Mesendoderm (in vitro differentiated cells): ENCODE measurements at regions not wholly inside any gene's neighbourhood (a gene's known extent, or its start where the extent isn't known, plus 50 kb on each side); places are given as distances from the start of the nearest gene placed in this dataset.

Source experiments
- DNase-seq: peaks from one replicate; pipeline ENCODE4 v3.0.0; 2013
- H2AK5ac ChIP-seq: 2 replicates; pipeline ENCODE4 v1.6.1; 2013; ENCODE audit warnings: low read length, inconsistent platforms
- H2BK120ac ChIP-seq: 2 replicates; pipeline ENCODE4 v1.6.1; 2013; ENCODE audit warnings: low read depth, mild to moderate bottlenecking, low read length, moderate library complexity, mixed read lengths
- H2BK15ac ChIP-seq: replicated peaks from 2 replicates; pipeline ENCODE4 v1.6.1; 2013; ENCODE audit warnings: low read depth, mild to moderate bottlenecking, moderate library complexity
- H2BK5ac ChIP-seq: 2 replicates; pipeline ENCODE4 v1.6.1; 2013; ENCODE audit warnings: low read length, inconsistent platforms
- H3K18ac ChIP-seq: 2 replicates; pipeline ENCODE4 v1.6.1; 2013; ENCODE audit warnings: mild to moderate bottlenecking, low read length, mixed read lengths
- H3K23ac ChIP-seq: one replicate; pipeline ENCODE4 v1.6.1; 2013; ENCODE audit warnings: low read length
- H3K27ac ChIP-seq: 2 replicates; pipeline ENCODE4 v1.5.1; 2013; ENCODE audit warnings: low read depth, mild to moderate bottlenecking, inconsistent platforms, low read length, moderate library complexity
- H3K27me3 ChIP-seq: 2 replicates; pipeline ENCODE4 v1.6.1; 2013; ENCODE audit warnings: low read length, control low read depth, mild to moderate bottlenecking, inconsistent platforms; ENCODE audit not compliant: insufficient read depth, poor library complexity
- H3K36me3 ChIP-seq: 2 replicates; pipeline ENCODE4 v1.6.1; 2013; ENCODE audit warnings: low read length, inconsistent platforms; ENCODE audit not compliant: control insufficient read depth, insufficient read depth
- H3K4ac ChIP-seq: one replicate; pipeline ENCODE4 v1.6.1; 2013; ENCODE audit warnings: low read depth, mild to moderate bottlenecking, low read length, moderate library complexity
- H3K4me1 ChIP-seq: 2 replicates; pipeline ENCODE4 v1.6.1; 2013; ENCODE audit warnings: low read depth, low read length, inconsistent platforms; ENCODE audit not compliant: control insufficient read depth
- H3K4me2 ChIP-seq: 2 replicates; pipeline ENCODE4 v1.6.1; 2013; ENCODE audit warnings: low read length
- H3K4me3 ChIP-seq: 2 replicates; pipeline ENCODE4 v1.5.1; 2013; ENCODE audit warnings: mild to moderate bottlenecking, low read length
- H3K56ac ChIP-seq: one replicate; pipeline ENCODE4 v1.6.1; 2013; ENCODE audit warnings: low read length
- H3K79me1 ChIP-seq: 2 replicates; pipeline ENCODE4 v1.6.1; 2013; ENCODE audit warnings: low read length, inconsistent platforms
- H3K79me2 ChIP-seq: 2 replicates; pipeline ENCODE4 v1.6.1; 2013; ENCODE audit warnings: mild to moderate bottlenecking, low read length; ENCODE audit not compliant: control insufficient read depth, insufficient read depth
- H3K9ac ChIP-seq: 2 replicates; pipeline ENCODE4 v1.6.1; 2013; ENCODE audit warnings: low read length, inconsistent platforms
- H4K5ac ChIP-seq: one replicate; pipeline ENCODE4 v1.6.1; 2013; ENCODE audit warnings: low read length
- H4K8ac ChIP-seq: one replicate; pipeline ENCODE4 v1.6.1; 2013; ENCODE audit warnings: low read depth, mild to moderate bottlenecking, control low read depth, low read length, moderate library complexity
- WGBS: extraction: QIAGEN DNeasy Blood & Tissue Kit; methylation state at CpG from one replicate; pipeline ENCODE4 v1.1.7; 2013; ENCODE audit warnings: low lambda C conversion rate, missing lambda C conversion rate; ENCODE audit not compliant: insufficient coverage; ENCODE audit errors: extremely low coverage; 5-methylcytosine and 5-hydroxymethylcytosine counted together

DNA sequence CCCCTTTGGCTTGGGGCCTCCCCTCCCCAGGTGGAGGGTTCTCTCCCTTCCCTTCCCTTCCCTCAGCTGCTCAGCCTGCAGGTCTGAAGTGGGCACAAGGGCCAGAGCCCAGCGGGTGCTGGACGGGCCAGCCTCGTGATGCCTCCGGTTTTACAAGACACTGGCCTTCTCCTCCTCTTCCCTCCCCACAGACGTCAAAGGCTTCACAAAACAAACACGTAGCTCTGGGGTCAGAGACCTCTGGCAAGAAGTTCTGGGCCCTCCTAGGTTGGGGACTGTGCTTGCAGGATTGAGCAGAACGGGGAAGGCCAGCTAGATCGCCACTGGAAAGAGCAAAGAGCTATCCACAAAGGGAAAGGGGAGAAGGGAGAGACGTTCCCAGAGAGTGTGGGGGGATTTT lies 81.4 kb upstream of the TPM1 start:
- Histone ChIP-seq H3K56ac (no peak overlapping the region), H2BK120ac (no peak overlapping the region), H3K4me2 (no peak overlapping the region), H3K79me2 (no peaks in the 10 kb centered on the region), H3K4me1 (no peaks in the 10 kb centered on the region), H3K18ac (no peak overlapping the region), H3K4ac (no peak overlapping the region), H3K27me3 (no peaks in the 10 kb centered on the region), H3K27ac (no peak overlapping the region), H3K4me3 (no peak overlapping the region), H2AK5ac (no peak overlapping the region), H4K5ac (no peak overlapping the region), H2BK15ac (no peak overlapping the region), H3K23ac (no peak overlapping the region), H3K9ac (no peak overlapping the region), H2BK5ac (no peak overlapping the region), H3K36me3 (no peaks in the 10 kb centered on the region), H4K8ac (no peak overlapping the region), H3K79me1 (no peaks in the 10 kb centered on the region)
- DNase-seq: no peak
- no CpG with 5 or more reads among the region's 9 CpGs for WGBS

DNA sequence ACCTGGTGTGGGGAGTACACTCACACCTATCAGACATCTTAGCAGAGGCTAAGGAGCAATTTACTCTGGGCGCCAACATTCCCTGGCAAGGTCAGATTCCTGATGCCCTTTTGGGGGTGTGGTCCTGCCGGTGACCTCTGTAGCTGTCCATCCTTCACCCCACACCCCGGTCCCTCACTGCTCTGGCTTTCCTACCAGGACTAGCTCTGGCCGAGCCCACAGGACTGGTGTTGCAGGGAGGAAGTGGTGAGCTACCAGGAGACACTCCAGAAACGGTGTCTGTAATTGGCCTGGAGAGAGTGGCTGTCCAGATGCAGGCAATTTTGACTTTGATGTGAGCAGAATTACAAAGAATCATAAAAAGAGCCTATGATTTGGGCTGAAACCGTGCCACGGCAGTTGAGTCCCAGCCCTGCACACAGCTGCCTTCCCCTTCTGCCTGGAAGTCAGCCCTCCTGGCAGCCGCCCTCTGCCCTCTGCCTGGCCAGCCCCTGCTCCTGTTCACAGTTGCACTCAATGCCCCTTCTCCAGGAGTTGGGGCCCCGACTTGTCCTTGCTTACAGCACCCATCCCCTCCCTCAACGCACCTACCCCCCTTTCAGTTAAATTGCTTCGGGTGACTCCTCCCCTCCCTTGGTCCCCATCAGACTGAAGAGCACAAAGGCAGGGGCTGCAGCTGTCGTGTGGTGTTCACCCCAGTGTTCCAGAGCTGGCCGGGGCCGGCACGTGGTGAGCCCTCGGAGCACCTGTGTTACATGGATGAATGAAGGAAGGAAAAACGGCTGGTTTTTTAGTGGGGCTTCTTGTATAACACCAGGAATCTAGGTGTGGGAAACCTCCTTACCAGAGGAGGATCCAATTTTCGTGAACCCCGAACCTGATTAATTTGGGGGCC lies 80.2 kb upstream of the TPM1 start:
- Histone ChIP-seq H3K4me1 (no peaks in the 10 kb centered on the region), H3K79me2 (no peaks in the 10 kb centered on the region), H4K8ac (no peak overlapping the region), H2AK5ac (no peak overlapping the region), H3K27me3 (no peaks in the 10 kb centered on the region), H4K5ac (no peak overlapping the region), H2BK15ac (no peak overlapping the region), H3K79me1 (no peaks in the 10 kb centered on the region), H3K9ac (no peak overlapping the region), H2BK120ac (no peak overlapping the region), H3K4me2 (no peak overlapping the region), H3K23ac (no peak overlapping the region), H3K18ac (no peak overlapping the region), H2BK5ac (no peak overlapping the region), H3K4ac (no peak overlapping the region), H3K27ac (no peak overlapping the region), H3K4me3 (no peak overlapping the region), H3K36me3 (no peaks in the 10 kb centered on the region), H3K56ac (no peak overlapping the region)
- no peak for DNase-seq
- no CpG with 5 or more reads among the region's 19 CpGs for WGBS

DNA sequence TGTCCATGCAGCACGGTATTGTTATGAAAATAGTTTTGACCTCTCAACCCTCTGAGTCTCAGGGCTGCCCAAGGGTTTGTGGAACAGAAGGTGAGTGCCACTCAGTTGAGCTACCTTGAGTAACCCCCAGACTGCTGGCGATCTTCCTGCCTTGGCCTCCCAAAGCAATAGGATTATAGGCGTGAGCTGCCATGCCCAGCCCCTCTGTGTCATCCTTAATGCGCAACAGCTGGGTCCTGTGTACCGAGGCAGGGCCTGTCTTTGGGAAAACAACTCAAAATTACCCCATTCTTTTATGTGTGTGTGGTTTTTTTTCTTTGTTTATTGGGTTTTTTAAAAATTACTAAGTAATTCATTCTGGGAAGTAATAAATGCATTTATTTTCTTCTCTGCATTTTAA lies 78.3 kb upstream of the TPM1 start:
- H3K56ac ChIP-seq: no peak overlapping the region
- no peak overlapping the region for H3K27ac ChIP-seq
- H3K9ac ChIP-seq: no peak overlapping the region
- no peak overlapping the region for H3K4me3 ChIP-seq
- no peak overlapping the region for H2AK5ac ChIP-seq
- no peak overlapping the region for H2BK120ac ChIP-seq
- no peak overlapping the region for H3K23ac ChIP-seq
- H3K36me3 ChIP-seq: no peaks in the 10 kb centered on the region
- no peaks in the 10 kb centered on the region for H3K79me2 ChIP-seq
- H3K4ac ChIP-seq: no peak overlapping the region
- no peaks in the 10 kb centered on the region for H3K4me1 ChIP-seq
- H3K18ac ChIP-seq: no peak overlapping the region
- no peak for DNase-seq
- H4K5ac ChIP-seq: no peak overlapping the region
- H3K27me3 ChIP-seq: no peaks in the 10 kb centered on the region
- H3K4me2 ChIP-seq: no peak overlapping the region
- H4K8ac ChIP-seq: no peak overlapping the region
- no CpG with 5 or more reads among the region's 5 CpGs for WGBS
- no peak overlapping the region for H2BK15ac ChIP-seq
- no peaks in the 10 kb centered on the region for H3K79me1 ChIP-seq
- no peak overlapping the region for H2BK5ac ChIP-seq

DNA sequence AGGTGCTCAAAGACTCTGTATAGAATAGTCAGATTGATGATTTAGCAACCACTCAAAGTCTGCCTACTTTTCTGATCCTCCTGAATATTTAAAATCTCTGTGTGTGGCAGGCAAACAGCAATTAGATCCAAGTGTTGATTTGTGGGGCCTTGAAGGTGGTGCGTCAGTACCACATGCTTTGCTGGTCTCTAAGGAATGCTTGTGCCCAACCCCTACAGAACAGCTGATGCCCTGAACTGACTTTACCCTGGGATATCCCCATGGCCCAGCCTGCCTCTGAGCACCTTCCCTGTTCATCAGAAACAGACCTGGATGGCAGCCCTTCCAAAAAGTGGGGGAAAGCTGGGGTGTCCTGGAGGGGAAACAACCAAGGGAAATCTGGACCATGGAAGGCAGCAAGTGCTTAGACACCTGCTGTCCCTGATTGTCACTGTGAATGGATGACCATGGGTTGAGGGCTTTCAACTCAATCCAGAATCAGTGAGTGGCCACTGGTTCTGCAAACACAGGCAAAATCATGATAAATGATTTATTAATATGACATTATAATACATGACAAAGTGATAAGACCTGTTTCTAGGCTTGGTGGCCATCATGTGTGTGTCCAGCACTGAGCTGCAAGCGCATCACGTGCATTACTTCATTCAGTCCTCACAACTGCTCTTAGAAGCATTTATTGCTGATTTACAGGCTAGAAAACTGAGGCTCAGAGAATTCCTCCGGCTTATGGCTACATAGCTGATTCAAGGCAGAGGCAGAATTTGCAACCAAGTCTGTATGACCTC lies 76.1 kb upstream of the TPM1 start:
- no peak overlapping the region for H2BK5ac ChIP-seq
- no peak overlapping the region for H4K5ac ChIP-seq
- no peak overlapping the region for H3K27ac ChIP-seq
- no peak overlapping the region for H4K8ac ChIP-seq
- no peak overlapping the region for H3K23ac ChIP-seq
- no peaks in the 10 kb centered on the region for H3K79me2 ChIP-seq
- no peak overlapping the region for H3K56ac ChIP-seq
- H3K9ac ChIP-seq: no peak overlapping the region
- no peak overlapping the region for H3K18ac ChIP-seq
- no peak overlapping the region for H3K4ac ChIP-seq
- H3K27me3 ChIP-seq: no peaks in the 10 kb centered on the region
- no peak overlapping the region for H3K4me3 ChIP-seq
- H3K4me1 ChIP-seq: no peaks in the 10 kb centered on the region
- no peaks in the 10 kb centered on the region for H3K36me3 ChIP-seq
- DNase-seq: no peak
- H2BK120ac ChIP-seq: no peak overlapping the region
- H3K4me2 ChIP-seq: no peak overlapping the region
- H2BK15ac ChIP-seq: no peak overlapping the region
- no CpG with 5 or more reads among the region's 4 CpGs for WGBS
- no peak overlapping the region for H2AK5ac ChIP-seq
- no peaks in the 10 kb centered on the region for H3K79me1 ChIP-seq

DNA sequence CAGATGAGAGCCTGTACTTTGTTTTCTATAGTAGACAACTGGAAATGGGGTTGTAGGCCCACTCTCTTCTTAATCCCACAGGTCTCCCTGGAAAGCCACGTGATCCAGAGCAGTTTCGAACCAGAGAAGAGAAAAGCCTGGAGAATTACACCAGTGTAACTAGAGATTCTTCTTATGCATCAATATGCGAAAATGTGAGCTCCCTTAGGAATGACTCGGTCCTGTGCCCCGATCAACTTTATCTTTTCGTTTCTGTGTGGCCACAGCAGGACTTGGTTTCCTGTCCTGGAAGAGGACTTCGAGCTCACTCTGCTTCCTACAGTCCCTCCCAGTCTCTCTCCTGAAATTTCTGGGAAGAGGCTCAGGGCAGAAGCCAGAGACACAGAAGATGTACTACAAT lies 73.8 kb upstream of the TPM1 start:
- H2BK15ac ChIP-seq: no peak overlapping the region
- H3K27ac ChIP-seq: no peak overlapping the region
- no peak overlapping the region for H3K4me2 ChIP-seq
- no peaks in the 10 kb centered on the region for H3K4me1 ChIP-seq
- no peaks in the 10 kb centered on the region for H3K27me3 ChIP-seq
- no peak overlapping the region for H2BK120ac ChIP-seq
- H3K79me2 ChIP-seq: no peaks in the 10 kb centered on the region
- no peak overlapping the region for H3K4me3 ChIP-seq
- no CpG with 5 or more reads among the region's 7 CpGs for WGBS
- no peaks in the 10 kb centered on the region for H3K36me3 ChIP-seq
- peak; percentile 47 for DNase-seq
- H3K9ac ChIP-seq: no peak overlapping the region
- no peak overlapping the region for H3K4ac ChIP-seq
- no peaks in the 10 kb centered on the region for H3K79me1 ChIP-seq
- no peak overlapping the region for H4K5ac ChIP-seq
- H3K23ac ChIP-seq: no peak overlapping the region
- no peak overlapping the region for H4K8ac ChIP-seq
- no peak overlapping the region for H2AK5ac ChIP-seq
- no peak overlapping the region for H2BK5ac ChIP-seq
- H3K18ac ChIP-seq: peak overlapping the region; percentile 43
- no peak overlapping the region for H3K56ac ChIP-seq
